HEK293 (cell line): ENCODE measurements at regions not wholly inside any gene's neighbourhood (a gene's known extent, or its start where the extent isn't known, plus 50 kb on each side); places are given as distances from the start of the nearest gene placed in this dataset.

Experiments
- CTCF ChIA-PET: fragments of 350-600 bp; formaldehyde crosslinking; extraction: SDS; loops from one replicate; lab custom pipeline; 2021; ENCODE audit warnings: antibody characterized with exemption; lab: Yijun Ruan, JAX
- POLR2A ChIA-PET: fragments of 300-600 bp; formaldehyde crosslinking; extraction: SDS; loops from one replicate; lab custom pipeline; 2020; ENCODE audit warnings: antibody characterized with exemption, inconsistent platforms; lab: Yijun Ruan, JAX
- H3K27ac ChIP-seq: fragments of 200-500 bp; sonication (Bioruptor generic); 2 replicates; pipeline ENCODE4 v1.5.1; 2014; ENCODE audit warnings: low read depth, low read length, control low read depth, inconsistent platforms; ENCODE audit errors: extremely low read depth
- H3K36me3 ChIP-seq, 2 experiments: fragments of 200-500 bp in 1 of 2; sonication (Bioruptor generic) in 1 of 2; 1 replicate in 1 of 2; 2 replicates in 1 of 2; pipeline ENCODE4 v1.5.1; 2014 to 2017; ENCODE audit warnings: inconsistent platforms in 2 of 2, low read length in 2 of 2; ENCODE audit not compliant: control insufficient read depth in 2 of 2, insufficient read depth in 1 of 2
- H3K4me1 ChIP-seq: fragments of 200-500 bp; sonication (Bioruptor generic); 2 replicates; pipeline ENCODE4 v1.5.1; 2014; ENCODE audit warnings: mild to moderate bottlenecking, low read length, inconsistent platforms; ENCODE audit not compliant: control insufficient read depth, insufficient read depth
- H3K4me3 ChIP-seq: 2 replicates; pipeline ENCODE4 v1.5.1; 2011; ENCODE audit warnings: low read depth, mild to moderate bottlenecking, control low read depth, low read length, moderate library complexity
- H3K9me3 ChIP-seq: fragments of 200-500 bp; sonication (Bioruptor generic); 2 replicates; pipeline ENCODE4 v1.5.1; 2014; ENCODE audit warnings: low read depth, low read length, inconsistent platforms; ENCODE audit not compliant: control insufficient read depth, insufficient read depth
- GFI1B ChIP-seq: fragments of 450-650 bp; formaldehyde crosslinking; IDR thresholded peaks from 2 replicates; pipeline ENCODE4 v1.5.1; 2016; ENCODE audit warnings: missing biosample characterization, missing genetic modification characterization
- GLIS1 ChIP-seq: fragments of 450-650 bp; formaldehyde crosslinking; IDR thresholded peaks from 2 replicates; pipeline ENCODE4 v1.5.1; 2016; ENCODE audit warnings: missing biosample characterization, missing genetic modification characterization
- HOXD13 ChIP-seq: sonication (generic); formaldehyde crosslinking; IDR thresholded peaks from 2 replicates; pipeline ENCODE4 v1.8.0; 2022; ENCODE audit warnings: missing genetic modification reagents, borderline replicate concordance
- KLF7 ChIP-seq: fragments of 450-650 bp; formaldehyde crosslinking; IDR thresholded peaks from 2 replicates; pipeline ENCODE4 v1.5.1; 2016; ENCODE audit warnings: missing biosample characterization, missing genetic modification characterization, borderline replicate concordance
- PBX3 ChIP-seq: sonication (generic); formaldehyde crosslinking; IDR thresholded peaks from 2 replicates; pipeline ENCODE4 v1.8.1; 2022; ENCODE audit warnings: mild to moderate bottlenecking, moderate library complexity, missing genetic modification reagents
- REST ChIP-seq: fragments of 450-650 bp; formaldehyde crosslinking; IDR thresholded peaks from 2 replicates; pipeline ENCODE4 v1.5.1; 2016; ENCODE audit warnings: missing biosample characterization, missing genetic modification characterization
- TRIM28 ChIP-seq: IDR thresholded peaks from 2 replicates; pipeline ENCODE4 v1.6.1; 2011; ENCODE audit warnings: low read length, control low read depth, borderline replicate concordance
- ZFP69B ChIP-seq: fragments of 450-650 bp; formaldehyde crosslinking; IDR thresholded peaks from 2 replicates; pipeline ENCODE4 v1.5.1; 2016; ENCODE audit warnings: missing biosample characterization, missing genetic modification characterization
- ZNF112 ChIP-seq: fragments of 450-650 bp; formaldehyde crosslinking; IDR thresholded peaks from 2 replicates; pipeline ENCODE4 v1.5.0; 2017; ENCODE audit warnings: missing biosample characterization, missing genetic modification characterization
- ZNF174 ChIP-seq: fragments of 450-650 bp; formaldehyde crosslinking; IDR thresholded peaks from 2 replicates; pipeline ENCODE4 v1.5.0; 2017; ENCODE audit warnings: missing biosample characterization, mild to moderate bottlenecking, missing genetic modification characterization
- ZNF23 ChIP-seq: fragments of 450-650 bp; formaldehyde crosslinking; IDR thresholded peaks from 2 replicates; pipeline ENCODE4 v1.5.1; 2016; ENCODE audit warnings: missing biosample characterization, missing genetic modification characterization, borderline replicate concordance
- ZNF24 ChIP-seq: fragments of 450-650 bp; formaldehyde crosslinking; IDR thresholded peaks from 2 replicates; pipeline ENCODE4 v1.5.1; 2016; ENCODE audit warnings: missing biosample characterization, missing genetic modification characterization
- ZNF324 ChIP-seq: fragments of 450-650 bp; formaldehyde crosslinking; IDR thresholded peaks from 2 replicates; pipeline ENCODE4 v1.5.1; 2016; ENCODE audit warnings: missing biosample characterization, missing genetic modification characterization
- ZNF366 ChIP-seq: fragments of 450-650 bp; formaldehyde crosslinking; conservative IDR thresholded peaks from 2 replicates; pipeline ENCODE4 v1.5.1; 2016; ENCODE audit warnings: missing biosample characterization, missing genetic modification characterization
- ZNF529 ChIP-seq: fragments of 450-650 bp; formaldehyde crosslinking; IDR thresholded peaks from 2 replicates; pipeline ENCODE4 v1.5.1; 2017; ENCODE audit warnings: missing genetic modification characterization, missing biosample characterization; ENCODE audit not compliant: insufficient replicate concordance
- ZNF585B ChIP-seq: fragments of 450-650 bp; formaldehyde crosslinking; IDR thresholded peaks from 2 replicates; pipeline ENCODE4 v1.5.1; 2016; ENCODE audit warnings: missing biosample characterization, missing genetic modification characterization
- ZNF596 ChIP-seq: fragments of 450-650 bp; IDR thresholded peaks from 2 replicates; pipeline ENCODE4 v1.5.0; 2018; ENCODE audit warnings: missing biosample characterization, mild to moderate bottlenecking, missing genetic modification characterization, moderate library complexity
- ZNF645 ChIP-seq: fragments of 450-650 bp; formaldehyde crosslinking; IDR thresholded peaks from 2 replicates; pipeline ENCODE4; 2016; ENCODE audit warnings: missing biosample characterization, missing genetic modification characterization
- ZNF658 ChIP-seq: fragments of 450-650 bp; formaldehyde crosslinking; IDR thresholded peaks from 2 replicates; pipeline ENCODE4; 2016; ENCODE audit warnings: missing biosample characterization, missing genetic modification characterization
- ZNF670 ChIP-seq: fragments of 450-650 bp; formaldehyde crosslinking; IDR thresholded peaks from 2 replicates; pipeline ENCODE4 v1.5.1; 2016; ENCODE audit warnings: missing biosample characterization, missing genetic modification characterization, low read depth
- ZNF843 ChIP-seq: fragments of 450-650 bp; formaldehyde crosslinking; IDR thresholded peaks from 2 replicates; pipeline ENCODE4 v1.5.1; 2016; ENCODE audit warnings: missing biosample characterization, missing genetic modification characterization

GRCh38 chr1:3978196-3978989, 78.3 kb upstream of the C1orf174 start:
- Histone ChIP-seq H3K9me3 (no peaks in the 10 kb centered on the region), H3K36me3 (no peaks in the 10 kb centered on the region), H3K4me1 (no peaks in the 10 kb centered on the region), H3K27ac (no peak overlapping the region), H3K4me3 (no peak overlapping the region)
- TF ChIP-seq ZNF24 (no peak), GLIS1 (tag by site-specific recombination) (peak; percentile 82), GFI1B (tag by site-specific recombination) (no peak)
- POLR2A ChIA-PET, result no interaction called here
- CTCF ChIA-PET, result no interaction called here

GRCh38 chr1:3978990-3979325, 78.9 kb upstream of the C1orf174 start:
- Histone ChIP-seq H3K36me3 (no peaks in the 10 kb centered on the region), H3K27ac (no peak overlapping the region), H3K4me1 (no peaks in the 10 kb centered on the region), H3K4me3 (no peak overlapping the region), H3K9me3 (no peaks in the 10 kb centered on the region)
- CTCF ChIA-PET, result no interaction called here
- POLR2A ChIA-PET, result no interaction called here
- no peak for TF ChIP-seq HOXD13
- TF ChIP-seq REST (tag by site-specific recombination), result no peak
- no peak for TF ChIP-seq PBX3 (CRISPR knock-in tag)
- no peak for TF ChIP-seq ZNF843 (tag by site-specific recombination)
- no peak for TF ChIP-seq ZNF585B (tag by site-specific recombination)
- TF ChIP-seq ZNF645 (tag by site-specific recombination), result no peak
- TF ChIP-seq ZNF366 (tag by site-specific recombination), result no peak
- no peak for TF ChIP-seq ZNF23 (tag by site-specific recombination)
- TF ChIP-seq ZNF658 (tag by site-specific recombination), result no peak
- no peak for TF ChIP-seq KLF7 (tag by site-specific recombination)
- TF ChIP-seq ZNF324, result no peak
- TF ChIP-seq GLIS1 (tag by site-specific recombination), result no peak
- no peak for TF ChIP-seq TRIM28
- TF ChIP-seq ZNF529 (tag by site-specific recombination), result no peak
- TF ChIP-seq ZNF174 (tag by site-specific recombination), result no peak

GRCh38 chr1:3981261-3981660, 81.2 kb upstream of the C1orf174 start:
- H3K4me1 ChIP-seq, result no peaks in the 10 kb centered on the region
- ChIA-PET POLR2A (no interaction called here), CTCF (no interaction called here)
- no peak overlapping the region for H3K27ac ChIP-seq
- H3K36me3 ChIP-seq, result no peaks in the 10 kb centered on the region
- TF ChIP-seq ZNF174 (tag by site-specific recombination) (no peak), ZNF596 (tag by site-specific recombination) (no peak), ZNF112 (tag by site-specific recombination) (no peak), ZFP69B (no peak), ZNF670 (tag by site-specific recombination) (no peak)
- no peaks in the 10 kb centered on the region for H3K9me3 ChIP-seq
- H3K4me3 ChIP-seq, result no peak overlapping the region
